GM21367 (cell line): ENCODE measurements at regions not wholly inside any gene's neighbourhood (a gene's known extent, or its start where the extent isn't known, plus 50 kb on each side); places are given as distances from the start of the nearest gene placed in this dataset.

ENCODE experiments used
- ATAC-seq: cut with Tn5 transposase; IDR thresholded peaks from one replicate; pipeline ENCODE4 v1.9.1; 2021; ENCODE audit not compliant: unreplicated experiment

- ATAC-seq, result no peak
These were observed 209.0 kb downstream of the EFHB start for GRCh38 chr3:19725000-19725399.

GRCh38 chr3:19717736-19718135 lies 216.3 kb downstream of the EFHB start:
- no peak for ATAC-seq

- peak; percentile 64 for ATAC-seq
These were observed 222.7 kb downstream of the EFHB start for GRCh38 chr3:19711160-19711782.

GRCh38 chr3:19702416-19703078 lies 231.5 kb downstream of the EFHB start:
- no peak for ATAC-seq

GRCh38 chr3:19688767-19689166 lies 245.2 kb downstream of the EFHB start:
- peak; percentile 78 for ATAC-seq

GRCh38 chr3:19668163-19668562 lies 265.9 kb downstream of the EFHB start:
- no peak for ATAC-seq

- no peak for ATAC-seq
These were observed 271.5 kb downstream of the EFHB start for GRCh38 chr3:19662486-19662885.

GRCh38 chr3:19652336-19652735 lies 281.7 kb downstream of the EFHB start:
- no peak for ATAC-seq

- ATAC-seq, result peak; percentile 56
These were observed 288.9 kb downstream of the EFHB start for GRCh38 chr3:19645093-19645492.

- no peak for ATAC-seq
These were observed 289.6 kb downstream of the EFHB start for GRCh38 chr3:19644405-19644804.

- ATAC-seq, result no peak
These were observed 292.6 kb downstream of the EFHB start for GRCh38 chr3:19641408-19641807.

- ATAC-seq, result no peak
These were observed 301.6 kb downstream of the EFHB start for GRCh38 chr3:19632099-19633074.

- peak; percentile 78 for ATAC-seq
These were observed 335.1 kb downstream of the EFHB start for GRCh38 chr3:19598870-19599269.

GRCh38 chr3:19596408-19596807 lies 337.6 kb downstream of the EFHB start:
- peak; percentile 75 for ATAC-seq

- no peak for ATAC-seq
These were observed 338.1 kb downstream of the EFHB start for GRCh38 chr3:19595884-19596283.
